Omental fat pad (tissue), 3 donors: ENCODE measurements at regions not wholly inside any gene's neighbourhood (a gene's known extent, or its start where the extent isn't known, plus 50 kb on each side); places are given as distances from the start of the nearest gene placed in this dataset.

Experiments
- ATAC-seq: fragments of 150-250 bp; one replicate; pipeline ENCODE4 v1.9.1; 2016; ENCODE audit warnings: mild to moderate bottlenecking, moderate library complexity; ENCODE audit not compliant: low FRiP score
- DNase-seq: peaks from one replicate; pipeline ENCODE4 v3.0.0-alpha.2; 2019; ENCODE audit warnings: low spot score
- CTCF ChIP-seq, 3 donors: fragments of 450-650 bp; IDR thresholded peaks; one replicate each; pipeline ENCODE4 v1.5.1; 2016 to 2017; ENCODE audit warnings: antibody characterized with exemption in 3 of 3, mild to moderate bottlenecking in 3 of 3, moderate library complexity in 2 of 3

- ATAC-seq, result no peak
- DNase-seq, result no peak
- TF ChIP-seq CTCF (IDR thresholded peaks at IDR 0.05), result no peak
Observed at GRCh38 chr17:69706127-69706526, 291.6 kb downstream of the MAP2K6 start.

- no peak for ATAC-seq
- no peak for TF ChIP-seq CTCF (IDR thresholded peaks at IDR 0.05)
- DNase-seq, result no peak
Observed at GRCh38 chr17:69709441-69709840, 294.9 kb downstream of the MAP2K6 start.

- ATAC-seq, result no peak
- TF ChIP-seq CTCF (IDR thresholded peaks at IDR 0.05), result no peak
- no peak for DNase-seq
Observed at GRCh38 chr17:69710926-69711325, 296.4 kb downstream of the MAP2K6 start.

GRCh38 chr17:69711541-69711940, 297.0 kb downstream of the MAP2K6 start:
- no peak for TF ChIP-seq CTCF (IDR thresholded peaks at IDR 0.05)
- DNase-seq (no peak), ATAC-seq (no peak)

- no peak for TF ChIP-seq CTCF (IDR thresholded peaks at IDR 0.05)
- DNase-seq, result no peak
- no peak for ATAC-seq
Observed at GRCh38 chr17:69712801-69713311, 298.4 kb downstream of the MAP2K6 start.

GRCh38 chr17:69713815-69714214, 299.3 kb downstream of the MAP2K6 start:
- no peak for TF ChIP-seq CTCF (IDR thresholded peaks at IDR 0.05)
- ATAC-seq (no peak), DNase-seq (no peak)

GRCh38 chr17:69714669-69715068, 300.2 kb downstream of the MAP2K6 start:
- ATAC-seq (no peak), DNase-seq (no peak)
- TF ChIP-seq CTCF (IDR thresholded peaks at IDR 0.05), result no peak
